ENCODE measurements at regions not wholly inside any gene's neighbourhood (a gene's known extent, or its start where the extent isn't known, plus 50 kb on each side); places are given as distances from the start of the nearest gene placed in this dataset.

DNA sequence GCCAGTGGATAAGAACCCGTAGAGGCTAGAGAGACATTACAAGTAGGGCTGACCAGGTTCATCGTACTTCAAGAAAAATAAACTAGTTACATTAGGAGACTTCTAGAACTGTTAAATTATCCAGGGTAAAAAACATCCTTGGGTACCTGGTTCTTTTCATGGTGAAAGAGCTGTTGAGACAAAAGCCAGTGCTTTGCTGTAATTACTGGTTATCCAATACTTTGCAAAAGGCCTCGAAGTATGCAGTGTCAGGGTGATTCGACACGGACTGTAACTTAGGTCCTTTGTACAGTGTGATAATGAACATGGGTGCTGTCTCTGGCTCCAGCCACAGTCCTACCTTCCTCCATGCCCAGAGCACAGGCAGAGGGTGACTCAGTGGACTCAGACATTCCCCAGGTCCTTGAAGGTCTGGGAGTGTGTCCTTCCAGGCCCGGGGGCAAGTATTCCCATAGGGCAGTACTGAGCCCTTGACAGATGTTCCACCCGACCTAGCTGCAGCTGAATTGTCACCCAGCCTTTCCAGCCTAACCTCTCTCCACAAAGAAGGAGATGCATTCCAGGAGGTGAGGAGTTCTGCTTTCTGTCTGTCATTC is 123.6 kb upstream of the TMEM72 start:
- DNase-seq, result no peak

DNA sequence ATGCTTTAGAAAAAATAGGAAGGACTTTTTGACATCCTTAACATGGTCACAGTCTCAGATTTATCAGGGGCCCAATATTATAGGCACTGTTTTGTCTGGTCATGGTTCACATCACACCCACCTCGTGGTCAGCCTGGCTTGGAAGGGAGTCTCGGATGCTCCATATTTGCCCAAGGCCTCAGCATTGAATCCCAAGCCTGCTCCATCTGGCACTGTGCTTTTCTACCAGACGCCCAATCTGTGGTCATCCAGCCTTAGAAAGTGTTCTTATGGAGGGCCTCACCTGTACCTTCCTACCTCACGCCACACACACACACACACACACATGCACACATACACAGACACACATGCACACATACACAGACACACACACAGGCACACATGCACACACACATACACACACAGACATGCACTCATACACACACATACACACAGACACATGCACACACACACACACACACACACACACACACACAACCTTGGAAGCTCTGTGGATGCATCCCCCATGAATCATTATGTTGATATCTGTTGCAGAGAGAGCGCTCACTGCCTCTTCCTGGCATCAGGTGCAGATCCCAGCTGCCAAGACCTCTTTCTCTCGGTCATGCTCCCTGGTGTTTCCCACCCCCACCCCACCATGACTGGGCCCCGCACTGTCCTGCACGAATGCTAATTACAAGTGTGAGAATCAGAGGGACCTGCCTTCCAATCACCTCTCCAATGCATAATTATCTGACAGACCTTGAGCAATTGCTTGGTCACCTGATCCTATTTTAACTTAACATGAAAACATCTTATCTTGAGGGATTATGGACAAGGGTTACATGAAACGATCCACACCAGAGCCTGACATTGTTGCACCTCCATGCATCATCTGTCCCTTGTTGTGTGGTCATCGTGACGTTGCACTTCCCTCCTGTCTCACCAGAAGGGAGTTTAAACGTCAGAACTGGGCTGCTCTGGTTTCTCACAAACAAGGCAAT is 122.7 kb upstream of the TMEM72 start:
- no peak for DNase-seq

DNA sequence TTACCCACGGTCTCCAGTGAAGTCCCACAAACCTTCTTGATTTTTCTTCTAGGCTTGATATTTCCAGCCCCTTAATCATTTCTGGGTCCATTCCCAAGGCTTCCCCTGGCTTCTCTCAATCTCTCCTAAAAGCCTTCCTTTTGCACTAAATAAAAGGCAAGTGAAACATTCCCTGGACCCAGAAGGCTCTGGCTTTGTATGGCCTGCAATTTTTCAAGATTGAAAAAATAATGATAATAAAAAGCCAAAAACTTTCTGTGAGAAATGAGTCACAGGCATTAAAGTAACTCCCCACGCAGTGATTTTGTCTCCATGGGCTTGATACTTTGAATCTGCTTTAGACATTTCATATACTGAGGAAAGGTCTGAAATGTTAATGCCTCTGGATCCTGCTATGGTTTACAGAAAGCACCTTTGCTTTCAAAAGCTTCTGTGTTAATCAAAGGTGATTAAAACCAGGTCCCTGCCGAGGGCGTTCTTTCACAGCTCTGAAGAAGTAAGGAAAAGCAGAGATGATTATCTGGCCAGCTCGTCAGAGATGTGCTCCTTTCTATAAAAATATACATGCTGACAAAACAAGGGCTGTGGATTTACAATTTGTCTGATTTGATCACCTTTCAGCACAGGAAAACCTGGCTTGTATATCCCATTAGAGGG is 118.9 kb upstream of the TMEM72 start:
- DNase-seq, result no peak

DNA sequence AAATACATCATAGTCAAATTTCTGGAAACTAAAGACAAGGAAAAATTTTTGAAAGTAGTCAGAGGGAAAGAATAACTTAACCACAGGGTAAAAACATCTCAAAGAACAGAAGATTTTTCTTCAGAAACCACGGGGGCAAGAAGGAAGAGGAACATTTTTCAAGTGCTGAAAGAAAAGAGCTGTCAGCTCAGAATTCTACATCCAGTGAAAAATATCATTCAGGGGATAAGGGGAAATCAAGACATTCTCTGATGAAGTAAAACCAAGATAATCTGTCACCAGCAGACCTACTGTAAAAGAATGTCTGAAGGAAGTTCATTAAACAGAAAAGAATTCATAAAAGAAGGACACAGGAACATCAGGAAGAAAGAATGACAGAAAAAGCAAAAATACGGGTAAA is 111.2 kb upstream of the TMEM72 start:
- DNase-seq, result no peak

DNA sequence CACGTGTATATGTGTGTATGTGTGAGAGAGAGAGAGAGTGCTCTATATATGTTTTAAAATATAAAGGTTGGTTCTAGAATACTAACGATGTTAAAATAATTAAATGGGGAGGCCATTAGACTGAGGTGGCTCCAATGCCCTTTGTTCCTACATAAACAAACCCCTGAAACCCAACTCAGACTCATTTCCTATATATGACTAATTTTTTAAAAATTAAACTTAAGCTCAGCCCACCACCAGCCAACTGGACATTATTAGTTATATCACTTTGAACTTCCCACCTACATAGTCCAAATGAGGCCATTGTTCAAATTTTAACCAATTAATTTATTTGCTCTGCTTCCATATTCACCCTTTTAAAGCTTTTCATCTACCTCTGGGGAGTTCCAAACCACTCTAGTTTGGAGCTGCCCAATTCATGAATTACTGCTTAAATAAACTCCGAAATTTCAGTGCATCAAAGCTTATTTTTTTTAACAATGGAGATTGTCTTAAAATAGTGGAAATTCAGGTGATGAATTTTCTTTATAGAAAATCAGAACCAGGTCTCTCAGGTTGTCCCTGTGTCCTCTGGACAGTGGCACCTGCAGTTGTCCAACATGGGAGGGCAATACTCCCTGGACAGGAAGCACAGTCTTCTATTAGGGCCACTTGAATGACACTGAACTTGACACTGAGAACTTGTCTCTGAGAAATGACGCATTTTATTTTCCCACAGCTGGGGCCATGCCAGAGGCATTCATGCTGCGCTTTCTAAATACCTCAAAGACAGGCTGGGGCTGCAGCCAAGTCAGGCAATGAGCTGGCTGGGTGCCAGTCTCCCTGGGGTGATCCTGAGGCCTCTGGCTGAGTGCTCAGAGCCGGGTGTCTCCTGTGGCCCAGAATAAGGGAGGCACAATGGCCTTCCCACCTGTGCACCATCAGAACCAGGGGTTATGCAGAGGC is 109.5 kb upstream of the TMEM72 start:
- no peak for DNase-seq

DNA sequence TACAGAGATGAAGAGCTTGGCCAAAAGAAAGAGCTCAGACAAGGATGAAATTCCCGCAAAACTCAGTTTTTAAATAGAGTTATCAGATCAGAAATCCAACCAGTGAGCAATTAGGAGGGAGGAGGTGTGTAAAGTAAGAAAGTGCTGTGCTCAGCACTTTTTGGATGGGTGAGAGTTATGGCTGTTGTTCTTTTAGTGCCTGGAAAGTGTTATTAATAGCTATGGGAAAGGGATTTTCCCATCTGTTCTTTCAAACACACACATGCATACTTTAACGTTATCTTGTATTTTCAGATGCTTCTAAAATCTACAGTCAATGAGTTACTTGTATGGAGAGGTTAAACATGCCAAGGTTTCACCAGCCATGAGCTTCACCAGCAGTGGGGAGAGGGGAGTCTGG is 107.3 kb upstream of the TMEM72 start:
- DNase-seq, result no peak

DNA sequence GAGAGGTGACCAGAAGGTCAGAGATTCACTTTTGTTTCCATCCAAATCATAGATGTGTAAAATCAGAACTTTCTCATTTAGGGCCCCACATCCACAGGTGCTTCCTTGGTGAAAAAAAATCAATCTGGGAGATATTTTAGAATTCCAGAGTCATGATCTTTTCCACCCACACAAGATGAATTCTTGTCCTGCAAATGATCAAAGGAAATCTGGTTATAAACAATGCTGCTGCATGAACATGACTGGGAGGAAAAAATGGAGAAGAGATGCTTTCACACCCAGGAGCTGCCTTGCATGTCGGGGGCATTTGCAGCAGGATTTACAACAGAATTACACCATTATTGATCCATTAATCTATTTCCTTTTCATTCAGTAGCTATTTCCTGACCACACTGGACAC is 106.5 kb upstream of the TMEM72 start:
- DNase-seq, result no peak

DNA sequence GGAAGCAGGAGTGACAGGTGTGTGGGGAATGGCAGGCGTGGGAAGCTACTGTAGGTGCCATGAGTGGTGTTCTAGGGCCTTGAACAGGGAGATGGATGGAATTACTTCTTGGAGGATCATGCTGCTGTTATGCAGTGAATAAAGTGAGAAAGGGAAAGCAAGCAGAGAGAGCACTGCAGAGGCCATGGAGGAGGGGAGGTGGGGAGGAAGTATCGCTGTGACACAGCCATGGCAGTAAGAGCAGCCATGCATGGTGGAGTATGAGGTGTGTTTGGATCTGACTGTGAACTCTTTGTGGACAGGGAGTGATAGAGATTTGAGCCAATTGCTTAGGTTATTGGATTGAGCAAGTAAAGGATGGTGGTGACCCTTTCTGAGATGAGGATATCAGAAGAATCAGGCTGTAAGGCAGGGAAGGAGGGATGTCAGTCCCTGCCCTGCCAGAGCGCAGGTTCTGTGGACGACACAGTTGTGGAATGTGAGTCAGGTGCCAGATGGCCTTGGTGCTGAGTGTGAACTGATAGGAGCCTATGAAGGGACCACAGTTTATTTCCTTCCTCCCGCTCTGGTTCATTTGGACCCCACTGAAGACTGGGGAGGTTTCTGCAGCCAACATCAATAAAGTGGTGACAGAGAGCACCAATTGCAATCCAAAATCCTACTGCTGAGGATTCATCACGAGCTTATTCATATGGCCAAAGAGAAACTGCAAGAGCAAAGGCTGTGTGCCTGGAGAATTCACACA is 105.5 kb upstream of the TMEM72 start:
- no peak for DNase-seq

DNA sequence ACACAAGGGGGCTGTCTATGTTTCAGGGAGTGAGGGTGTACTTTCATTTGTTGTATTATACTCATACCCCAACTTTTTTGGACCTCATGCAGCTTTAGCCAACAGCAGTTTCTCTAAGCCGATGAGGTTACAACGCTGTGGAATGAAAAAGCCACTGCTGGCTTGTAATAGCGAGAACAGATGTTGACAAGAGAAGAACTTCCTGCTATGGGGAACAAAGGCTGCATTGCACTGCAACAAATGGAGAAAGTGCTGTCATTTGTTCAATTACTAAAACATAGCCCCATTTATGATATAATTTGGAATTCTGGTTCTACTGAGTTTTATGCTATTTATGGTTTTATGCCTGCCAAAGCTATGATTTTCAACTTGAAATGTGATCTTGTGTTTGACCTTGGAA is 104.2 kb upstream of the TMEM72 start:
- no peak for DNase-seq

DNA sequence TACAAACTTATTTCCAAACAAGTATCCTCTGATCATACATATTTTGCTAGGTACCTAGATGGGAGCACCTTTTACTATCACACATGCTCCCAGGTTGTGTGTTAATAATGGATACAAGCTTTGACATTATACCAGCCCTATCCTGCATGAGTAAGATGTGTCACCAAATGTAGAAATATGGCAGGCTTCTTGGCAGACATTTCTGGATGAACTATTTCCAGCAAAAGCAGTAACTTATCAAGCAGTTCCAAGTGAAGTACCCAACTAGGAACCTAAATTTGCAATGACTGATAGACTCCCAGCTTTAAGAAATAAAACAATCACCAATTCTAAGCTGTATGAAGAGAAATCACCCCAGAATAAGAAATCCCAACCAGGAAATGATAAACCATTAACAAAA is 103.7 kb upstream of the TMEM72 start:
- no peak for DNase-seq

DNA sequence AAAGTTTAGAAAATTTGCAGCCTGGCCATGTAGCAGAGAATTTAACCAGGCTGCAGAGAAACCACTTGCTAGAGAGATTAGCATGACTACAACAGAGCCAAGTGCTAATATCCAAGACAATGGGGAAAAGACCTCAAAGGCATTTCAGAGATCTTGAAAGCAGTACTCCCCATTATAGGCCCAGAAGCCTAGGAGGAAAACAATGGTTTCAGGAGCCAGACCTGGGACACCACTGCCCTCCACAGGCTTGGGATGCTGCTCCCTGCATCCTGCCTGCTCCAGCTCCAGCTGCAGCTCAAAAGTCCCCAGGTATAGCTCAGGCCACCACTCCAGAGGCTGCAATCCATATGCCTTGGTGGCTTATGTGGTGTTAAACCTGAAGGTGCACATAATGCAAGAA is 101.5 kb upstream of the TMEM72 start:
- no peak for DNase-seq

DNA sequence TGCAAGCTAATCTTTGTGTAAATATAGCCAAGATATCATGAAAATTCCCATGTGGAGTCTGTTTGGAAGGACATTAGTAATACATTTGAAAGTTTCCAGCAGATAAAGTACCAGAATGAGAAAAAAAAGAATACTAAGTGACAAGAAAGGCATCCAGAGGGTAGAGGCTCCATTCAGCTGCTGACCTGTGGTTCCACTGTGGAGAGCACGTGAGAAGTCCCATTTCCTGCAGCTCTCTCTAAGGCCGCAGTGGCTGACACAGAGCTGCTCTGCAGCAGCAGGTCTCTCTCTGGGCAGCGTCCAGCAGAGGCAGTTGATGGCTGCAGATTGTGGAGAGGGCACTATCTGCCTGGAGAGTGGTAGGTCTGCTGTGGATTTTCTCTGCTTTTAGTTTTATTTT is 100.1 kb upstream of the TMEM72 start:
- DNase-seq, result no peak

DNA sequence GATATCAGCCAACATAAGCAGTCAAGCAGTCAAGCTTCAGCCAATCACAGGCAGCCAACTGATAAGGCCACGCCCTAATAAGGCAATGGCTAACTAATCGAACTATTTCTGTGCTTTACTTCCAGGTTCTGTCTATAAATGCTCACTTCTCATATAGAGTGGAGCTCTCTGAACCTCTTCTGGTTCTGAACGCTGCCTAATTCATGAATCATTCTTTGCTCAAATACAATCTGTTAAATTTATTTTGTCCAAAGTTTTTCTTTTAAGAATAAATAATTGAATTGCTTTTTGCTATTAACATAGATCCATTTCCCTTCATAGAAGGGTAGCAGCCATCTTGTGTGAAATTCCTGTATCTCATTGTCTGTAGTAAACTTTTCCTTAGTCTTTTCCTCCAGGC is 97.9 kb upstream of the TMEM72 start:
- DNase-seq, result no peak

DNA sequence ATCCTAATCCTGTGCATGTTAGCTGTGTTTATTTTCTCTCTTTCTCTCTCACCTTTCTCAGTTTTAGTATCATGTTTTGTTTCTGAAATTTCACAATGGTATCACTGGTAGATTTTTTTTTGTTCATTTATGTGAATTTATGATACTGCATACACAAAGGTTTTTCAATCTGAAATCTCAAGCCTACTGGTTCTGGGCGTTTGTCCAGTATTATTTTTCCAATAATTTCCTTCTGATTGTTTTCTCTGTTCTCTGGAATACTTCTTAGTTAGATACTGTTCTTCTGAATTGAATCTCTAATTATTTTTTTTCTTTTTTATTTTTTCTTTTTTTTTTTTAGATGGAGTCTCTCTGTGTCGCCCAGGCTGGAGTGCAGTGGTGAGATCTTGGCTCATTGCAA is 96.2 kb upstream of the TMEM72 start:
- no peak for DNase-seq

DNA sequence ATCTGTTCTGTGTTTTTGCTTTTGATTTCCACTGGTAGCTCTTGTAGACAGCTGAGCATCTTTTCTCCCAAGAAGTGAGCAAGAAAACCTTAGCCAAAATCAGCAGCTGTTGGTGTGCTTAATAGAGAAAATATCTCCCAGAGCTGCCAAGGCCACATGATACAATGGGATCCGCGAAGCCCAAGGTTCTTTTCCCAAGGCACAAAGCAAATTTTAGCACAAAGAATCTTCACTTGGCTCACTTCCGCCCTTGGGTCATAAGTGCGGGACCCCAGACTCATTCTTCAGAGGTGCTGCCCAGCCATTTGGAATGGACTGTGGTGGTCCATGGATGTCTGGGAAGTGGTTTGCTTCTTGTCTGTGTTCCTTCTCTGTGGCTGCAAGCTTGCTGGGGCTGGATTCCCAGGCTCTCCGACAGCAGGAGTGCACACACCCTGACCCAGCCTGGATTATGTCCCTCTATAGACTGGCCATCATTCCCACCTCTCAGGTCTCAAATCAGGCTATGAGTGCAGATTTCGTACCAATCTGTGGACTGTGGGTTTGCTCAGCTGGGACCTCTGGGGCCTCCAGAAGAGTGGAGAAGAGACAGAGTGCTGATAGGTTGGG is 93.0 kb upstream of the TMEM72 start:
- no peak for DNase-seq

DNA sequence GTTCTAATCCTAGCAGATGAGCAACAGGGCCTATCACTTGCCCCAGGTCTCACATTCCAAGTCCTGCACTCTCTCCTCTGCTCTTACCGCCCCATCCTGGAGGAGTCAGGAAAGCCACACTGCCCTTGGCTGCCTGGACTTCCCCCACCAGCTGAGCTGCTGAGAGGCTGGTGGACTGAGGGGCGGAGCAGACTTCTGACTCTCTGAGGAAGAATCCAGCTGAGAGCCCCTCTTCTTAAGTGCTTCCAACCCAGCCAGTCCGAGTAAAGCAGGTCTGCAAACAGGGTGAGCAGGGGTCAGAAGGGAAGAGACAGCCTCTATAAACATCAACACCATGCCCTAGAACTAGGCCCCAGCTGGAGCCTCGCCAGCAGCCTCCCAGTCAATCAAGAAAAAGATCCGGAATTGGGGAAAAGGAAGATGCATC is 92.4 kb upstream of the TMEM72 start:
- DNase-seq, result no peak

DNA sequence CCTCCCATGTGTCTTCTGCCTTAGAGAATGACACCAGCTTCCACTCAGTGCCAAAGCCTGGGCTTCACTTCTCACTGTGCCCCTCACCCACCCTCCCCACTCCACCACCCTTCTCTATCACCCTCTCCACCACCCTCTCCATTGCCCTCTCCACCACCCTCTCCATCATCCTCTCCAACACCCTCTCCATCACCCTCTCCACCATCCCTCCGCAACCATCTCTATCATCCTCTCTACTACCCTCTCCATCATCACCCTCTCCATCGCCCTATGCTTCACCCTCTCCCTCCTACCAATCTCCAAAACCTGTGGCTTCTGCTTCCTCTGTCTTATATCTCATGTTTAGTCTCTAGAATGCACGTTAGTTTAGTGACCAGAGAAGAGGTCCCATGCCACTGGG is 91.0 kb upstream of the TMEM72 start:
- DNase-seq, result no peak

DNA sequence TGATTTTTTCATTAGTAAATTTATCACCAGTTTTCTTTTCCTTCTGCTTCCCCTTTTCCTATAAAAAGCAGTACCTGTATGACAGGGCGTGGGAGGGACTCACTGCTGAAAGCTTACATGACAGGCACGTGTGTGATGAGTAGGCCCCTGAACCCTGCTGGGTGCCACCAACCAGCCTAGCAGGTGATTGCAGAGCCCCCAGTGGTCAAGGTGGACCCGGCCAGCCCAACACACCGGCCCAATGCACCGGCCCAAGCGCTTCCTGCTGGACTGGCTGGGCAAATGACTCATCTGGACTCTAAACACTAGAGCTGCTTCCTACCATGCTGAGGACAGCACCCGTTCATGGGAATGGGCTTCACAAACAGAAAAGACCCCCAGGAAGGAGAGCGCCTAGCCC is 89.8 kb upstream of the TMEM72 start:
- no peak for DNase-seq

DNA sequence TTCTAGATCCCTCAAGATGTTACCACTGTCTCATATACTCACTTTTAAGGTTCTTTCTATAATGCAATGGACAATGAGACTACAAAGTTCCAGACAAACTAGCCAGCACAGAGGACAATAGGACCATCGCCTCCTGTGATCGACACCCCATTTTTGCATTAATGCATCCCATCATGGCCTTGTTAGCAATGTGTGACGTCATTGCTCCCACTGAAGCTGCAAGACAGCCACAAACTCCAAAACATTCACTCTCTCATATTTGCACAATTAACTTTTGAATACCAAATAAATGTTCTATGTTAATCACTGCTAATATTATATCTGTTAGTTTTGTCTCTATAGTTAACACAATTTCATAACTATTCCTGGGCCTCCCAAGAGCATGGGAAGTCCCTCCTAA is 88.8 kb upstream of the TMEM72 start:
- no peak for DNase-seq

DNA sequence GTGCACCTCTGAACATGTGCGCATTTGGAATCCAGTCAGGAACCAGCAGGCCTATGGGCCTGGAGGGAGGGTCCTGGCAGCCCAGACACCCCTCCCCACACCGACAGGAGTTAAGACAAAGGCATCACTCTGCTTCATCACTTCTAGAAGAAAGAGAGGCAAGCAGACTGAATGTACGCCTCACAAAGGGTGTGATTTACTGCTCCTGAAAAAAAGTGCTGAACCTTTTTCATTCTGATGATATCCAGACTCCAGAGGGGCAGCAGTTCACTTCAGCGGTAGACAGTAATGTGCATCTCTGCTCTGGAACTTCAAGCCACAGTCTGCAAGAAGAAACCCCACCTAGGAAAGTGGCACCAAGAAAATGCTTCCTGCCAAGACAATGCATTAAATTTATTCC is 88.2 kb upstream of the TMEM72 start:
- DNase-seq, result no peak

DNA sequence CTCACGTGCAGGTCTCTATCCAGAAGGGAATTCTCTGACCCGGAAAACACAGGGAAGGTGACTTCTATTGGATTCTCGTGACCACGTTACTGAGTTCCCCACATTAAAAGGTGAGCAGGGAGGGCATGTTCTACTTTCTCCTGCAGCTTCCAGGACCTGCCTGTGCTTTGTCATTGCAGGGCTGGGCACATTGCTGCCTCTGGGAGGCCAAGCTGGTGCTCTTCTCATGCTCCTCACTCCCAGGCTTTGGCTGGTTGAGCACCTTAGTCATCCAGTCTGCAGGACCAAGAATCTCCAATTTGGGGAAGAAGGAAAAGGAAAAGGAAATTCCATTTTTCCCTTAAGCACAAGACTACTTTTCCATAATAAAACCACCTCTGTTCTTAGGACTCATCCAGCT is 86.5 kb upstream of the TMEM72 start:
- no peak for DNase-seq

Measured in AML-193 (cell line).